Bronchial epithelial cell (primary cell): ENCODE measurements at regions not wholly inside any gene's neighbourhood (a gene's known extent, or its start where the extent isn't known, plus 50 kb on each side); places are given as distances from the start of the nearest gene placed in this dataset.

Source experiments
- DNase-seq: peaks from one replicate; pipeline ENCODE4 v3.0.0-alpha.2; 2010; ENCODE audit warnings: low read depth
- FAIRE-seq: peaks from 2 replicates; lab custom pipeline; 2011; peaks lifted over from hg19 to GRCh38; lab: Jason Lieb, UNC
- H3K27me3 ChIP-seq: 2 replicates; pipeline ENCODE4 v1.5.1; 2011; ENCODE audit warnings: low read length; ENCODE audit not compliant: control insufficient read depth, insufficient read depth
- H3K36me3 ChIP-seq: 2 replicates; pipeline ENCODE4 v1.5.1; 2011; ENCODE audit warnings: low read length; ENCODE audit not compliant: control insufficient read depth, insufficient read depth
- H3K4me3 ChIP-seq: 2 replicates; pipeline ENCODE4 v1.5.1; 2011; ENCODE audit warnings: mild to moderate bottlenecking, low read depth, low read length, control low read depth
- TF ChIP-seq, protein P1 (sequence below): IDR thresholded peaks from 2 replicates; pipeline ENCODE4 v1.5.1; 2011; ENCODE audit warnings: mild to moderate bottlenecking, moderate library complexity, low read length, control low read depth, inconsistent platforms; ENCODE audit not compliant: insufficient read depth, severe bottlenecking

DNA sequence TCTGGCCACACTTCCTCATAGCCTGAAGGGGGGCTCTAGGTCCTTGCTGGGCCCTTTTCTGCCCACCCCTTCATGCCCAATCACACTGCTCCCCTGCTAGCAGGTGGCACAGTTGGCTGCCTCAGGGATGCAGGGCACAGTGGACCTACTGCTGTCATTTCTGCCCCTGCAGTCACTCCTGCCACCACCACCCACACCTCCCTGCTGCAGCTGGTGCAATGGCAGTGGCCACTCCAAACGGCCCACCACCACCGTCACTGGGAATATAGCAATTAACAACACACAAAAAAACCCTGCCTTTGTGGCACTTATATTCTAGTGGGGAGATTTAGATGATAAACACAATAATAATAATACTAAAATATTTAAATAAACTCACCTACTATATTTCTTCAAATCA lies 162.4 kb upstream of the DUSP10 start:
- TF ChIP-seq, protein P1, sequence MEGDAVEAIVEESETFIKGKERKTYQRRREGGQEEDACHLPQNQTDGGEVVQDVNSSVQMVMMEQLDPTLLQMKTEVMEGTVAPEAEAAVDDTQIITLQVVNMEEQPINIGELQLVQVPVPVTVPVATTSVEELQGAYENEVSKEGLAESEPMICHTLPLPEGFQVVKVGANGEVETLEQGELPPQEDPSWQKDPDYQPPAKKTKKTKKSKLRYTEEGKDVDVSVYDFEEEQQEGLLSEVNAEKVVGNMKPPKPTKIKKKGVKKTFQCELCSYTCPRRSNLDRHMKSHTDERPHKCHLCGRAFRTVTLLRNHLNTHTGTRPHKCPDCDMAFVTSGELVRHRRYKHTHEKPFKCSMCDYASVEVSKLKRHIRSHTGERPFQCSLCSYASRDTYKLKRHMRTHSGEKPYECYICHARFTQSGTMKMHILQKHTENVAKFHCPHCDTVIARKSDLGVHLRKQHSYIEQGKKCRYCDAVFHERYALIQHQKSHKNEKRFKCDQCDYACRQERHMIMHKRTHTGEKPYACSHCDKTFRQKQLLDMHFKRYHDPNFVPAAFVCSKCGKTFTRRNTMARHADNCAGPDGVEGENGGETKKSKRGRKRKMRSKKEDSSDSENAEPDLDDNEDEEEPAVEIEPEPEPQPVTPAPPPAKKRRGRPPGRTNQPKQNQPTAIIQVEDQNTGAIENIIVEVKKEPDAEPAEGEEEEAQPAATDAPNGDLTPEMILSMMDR: no peak
- Histone ChIP-seq H3K27me3 (no peaks in the 10 kb centered on the region), H3K4me3 (no peak overlapping the region), H3K36me3 (no peaks in the 10 kb centered on the region)
- FAIRE-seq (no peak), DNase-seq (no peak)

DNA sequence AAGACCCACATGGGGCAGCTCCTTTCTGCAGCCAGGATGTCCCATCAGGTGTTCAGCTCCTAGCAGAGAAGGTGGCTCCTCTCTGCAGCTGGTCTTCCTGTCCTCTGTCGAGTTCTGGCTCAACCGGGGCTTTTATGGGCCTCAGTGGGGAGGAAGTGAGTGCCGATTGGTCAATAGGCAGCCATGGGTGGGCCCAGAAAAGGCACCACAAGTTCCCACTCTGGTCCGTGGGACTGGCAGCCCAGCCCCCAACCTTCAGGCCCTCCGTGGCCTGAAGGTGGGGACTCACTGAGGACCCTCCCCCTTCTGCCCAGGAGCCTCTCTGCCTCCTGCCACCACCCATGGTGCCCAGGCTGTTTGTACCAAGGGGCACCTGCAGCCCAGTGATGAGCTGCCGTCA lies 161.7 kb upstream of the DUSP10 start:
- H3K36me3 ChIP-seq: no peaks in the 10 kb centered on the region
- FAIRE-seq (no peak), DNase-seq (no peak)
- no peaks in the 10 kb centered on the region for H3K27me3 ChIP-seq
- H3K4me3 ChIP-seq: no peak overlapping the region
- TF ChIP-seq, protein P1: no peak

DNA sequence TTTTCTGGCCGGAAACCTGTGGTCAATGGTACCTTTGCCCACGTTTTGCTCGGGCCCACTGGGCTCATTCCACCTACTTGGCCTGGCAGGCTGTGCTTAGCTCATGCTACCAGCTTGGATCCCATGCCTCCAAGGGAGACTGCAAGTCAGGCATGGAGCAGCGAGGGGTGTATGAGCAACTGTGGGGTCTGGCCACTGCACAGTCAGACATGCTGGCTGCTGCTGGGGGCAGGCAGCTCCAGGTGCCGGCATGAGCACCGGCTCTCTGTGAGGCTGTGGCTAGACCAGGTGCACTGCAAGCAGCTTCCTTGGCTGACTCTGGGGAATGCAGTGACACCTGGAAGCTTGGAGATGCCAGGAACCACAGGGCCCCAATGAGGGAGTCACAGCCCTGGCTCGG lies 161.1 kb upstream of the DUSP10 start:
- H3K27me3 ChIP-seq: no peaks in the 10 kb centered on the region
- FAIRE-seq (no peak), DNase-seq (no peak)
- H3K36me3 ChIP-seq: no peaks in the 10 kb centered on the region
- H3K4me3 ChIP-seq: no peak overlapping the region
- TF ChIP-seq, protein P1: no peak

DNA sequence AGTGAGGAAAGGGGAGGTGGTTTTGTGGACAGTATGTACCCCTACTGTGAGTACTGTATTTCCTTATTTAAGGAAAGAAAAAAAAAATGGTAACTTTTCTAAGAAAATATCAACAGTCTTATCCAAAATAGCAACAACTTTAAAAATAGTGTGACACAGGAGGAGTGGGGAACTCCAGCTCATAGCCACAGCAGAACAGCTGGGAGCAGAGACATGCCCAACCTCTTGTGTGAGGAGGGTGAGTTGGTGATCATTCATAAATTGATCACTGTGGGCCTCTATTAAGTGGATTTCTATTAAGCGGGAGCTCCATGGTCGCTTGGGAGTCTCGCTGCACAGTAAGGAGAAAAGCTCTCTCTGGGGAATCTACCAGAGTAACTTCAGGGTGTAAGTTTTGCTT lies 158.8 kb upstream of the DUSP10 start:
- Histone ChIP-seq H3K27me3 (no peaks in the 10 kb centered on the region), H3K36me3 (no peaks in the 10 kb centered on the region), H3K4me3 (no peak overlapping the region)
- TF ChIP-seq, protein P1: no peak
- DNase-seq (no peak), FAIRE-seq (no peak)

DNA sequence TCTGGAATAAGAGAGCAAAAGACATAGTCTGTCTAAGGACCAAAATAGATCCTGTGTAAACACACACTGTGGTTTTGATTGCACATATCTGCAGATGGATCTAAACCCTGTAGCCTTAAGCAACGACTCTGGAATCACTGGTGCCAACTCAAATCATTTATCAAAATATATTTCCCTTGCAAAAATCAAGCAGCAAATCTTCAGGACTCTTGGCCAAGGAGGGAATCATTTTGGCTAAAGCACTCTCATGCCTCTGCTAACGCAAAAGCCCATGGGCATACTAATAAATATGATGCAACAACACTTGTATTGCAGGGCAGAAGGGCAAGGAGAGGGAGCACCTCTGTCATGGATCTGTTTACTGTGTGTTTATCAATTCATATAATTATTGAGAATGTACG lies 155.4 kb upstream of the DUSP10 start:
- Histone ChIP-seq H3K27me3 (no peaks in the 10 kb centered on the region), H3K36me3 (no peaks in the 10 kb centered on the region), H3K4me3 (no peak overlapping the region)
- TF ChIP-seq, protein P1: no peak
- DNase-seq (peak; percentile 30), FAIRE-seq (no peak)

DNA sequence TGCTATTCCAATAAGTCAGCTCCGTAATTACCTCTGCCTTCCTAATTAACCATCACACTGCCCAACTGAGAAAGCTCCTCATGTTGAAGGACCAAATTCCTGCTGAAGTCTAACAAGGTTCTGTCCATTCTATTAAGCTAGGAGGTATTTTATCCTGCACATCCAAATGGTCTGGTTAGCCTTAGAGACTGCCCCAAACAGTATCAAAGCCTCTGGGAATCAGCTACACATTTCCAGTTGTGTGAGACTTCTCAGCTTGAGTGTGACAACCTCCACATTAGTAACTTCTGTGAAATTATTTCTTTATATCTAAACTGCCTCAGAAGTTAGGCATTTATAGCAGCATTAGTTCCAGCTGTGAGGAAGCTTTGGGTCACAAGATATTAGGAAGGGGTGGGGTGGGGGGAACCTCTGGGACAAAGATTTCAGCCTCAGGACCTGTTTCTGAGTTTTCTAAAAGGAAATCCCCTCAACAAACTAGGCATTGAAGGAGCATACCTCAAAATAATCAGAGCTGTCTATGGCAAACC lies 150.5 kb upstream of the DUSP10 start:
- TF ChIP-seq, protein P1: no peak
- H3K4me3 ChIP-seq: no peak overlapping the region
- DNase-seq: no peak
- H3K36me3 ChIP-seq: no peaks in the 10 kb centered on the region
- H3K27me3 ChIP-seq: no peaks in the 10 kb centered on the region
- FAIRE-seq: no peak
